ENCODE measurements at regions not wholly inside any gene's neighbourhood (a gene's known extent, or its start where the extent isn't known, plus 50 kb on each side); places are given as distances from the start of the nearest gene placed in this dataset.

GRCh38 chr6:8181951-8182845 is 79.8 kb upstream of the EEF1E1 start:
- no peak overlapping the region for H3K9ac ChIP-seq (ENCODE audit: control insufficient read depth, insufficient read depth, low read length)
- H3K9me3 ChIP-seq (replicated peaks; ENCODE audit: control insufficient read depth, insufficient read depth, low read length): no peaks in the 10 kb centered on the region
- H3K27ac ChIP-seq (ENCODE audit: control insufficient read depth, insufficient read depth): no peak overlapping the region
- ATAC-seq: no peak
- RAD21 ChIA-PET (ENCODE audit: unreplicated experiment): interaction anchor here (1.6 to 2.3 kb wide), 2 partner anchors 36 to 51 kb away, joined by 7 to 17 read pairs; no protein-coding TSS in a partner anchor
- SMC1A ChIA-PET (ENCODE audit: uncharacterized antibody, unreplicated experiment): interaction anchor here (0.7 to 2.0 kb wide), 4 partner anchors 9 to 117 kb away, joined by 3 to 12 read pairs (median 6); no protein-coding TSS in a partner anchor
- no peak overlapping the region for H3K4me2 ChIP-seq (ENCODE audit: control insufficient read depth, insufficient read depth)
- FAIRE-seq: no peak
- no peaks in the 10 kb centered on the region for H4K20me1 ChIP-seq (ENCODE audit: control insufficient read depth, insufficient read depth)
- BruUV-seq (replicated peaks): no TSS peak
- in situ Hi-C loops (cut with MboI): no loop called here
- no peak for DNase-seq (ENCODE audit: low read depth, low spot score)
- no peaks in the 10 kb centered on the region for H3K4me1 ChIP-seq (ENCODE audit: control insufficient read depth, insufficient read depth, low read length)
- H3K27me3 ChIP-seq (replicated peaks in 1 of 2; ENCODE audit: control insufficient read depth in 2 of 2, insufficient read depth in 2 of 2, low read length in 1 of 2): no peaks in the 10 kb centered on the region
- H3K79me2 ChIP-seq (ENCODE audit: control insufficient read depth, insufficient read depth, low read length): no peaks in the 10 kb centered on the region
- H3K36me3 ChIP-seq (ENCODE audit: control insufficient read depth in 2 of 2, insufficient read depth in 2 of 2, low read length in 1 of 2): no peaks in the 10 kb centered on the region
- intact Hi-C loops (cut with micrococcal nuclease; ENCODE audit: unreplicated experiment): no loop called here
- CTCF ChIA-PET: interaction anchor here (1.2 to 1.8 kb wide), 3 partner anchors 10 to 37 kb away, joined by 3 to 8 read pairs (median 6); no protein-coding TSS in a partner anchor
- TF ChIP-seq MEF2B (IDR thresholded peaks at IDR 0.05; ENCODE audit: partially characterized antibody, poor library complexity, severe bottlenecking) (peak; percentile 26), MLLT1 (IDR thresholded peaks at IDR 0.05) (0 out of 2 replicates have a peak, but pooled peaks have one; percentile 1), ZNF217 (IDR thresholded peaks at IDR 0.05) (no peak)
- H3K4me3 ChIP-seq: no peak overlapping the region
- WGBS (ENCODE audit: insufficient coverage, insufficient replicate concordance, low lambda C conversion rate, missing lambda C conversion rate): 32% methylated on average over 10 of the region's 10 CpGs
- POLR2A ChIA-PET: no interaction called here
- H2AFZ ChIP-seq (ENCODE audit: control insufficient read depth, low read depth, low read length): no peak overlapping the region
